ENCODE measurements at regions not wholly inside any gene's neighbourhood (a gene's known extent, or its start where the extent isn't known, plus 50 kb on each side); places are given as distances from the start of the nearest gene placed in this dataset.

- TF ChIP-seq POLR2A (IDR thresholded peaks at IDR 0.05) (no peak), CTCF (IDR thresholded peaks at IDR 0.05 in 4 of 5, conservative IDR thresholded peaks at IDR 0.05 in 1 of 5) (no peak)
Observed at GRCh38 chr5:125037530-125037929, 291.1 kb upstream of the ZNF608 start.

Measured in gastrocnemius medialis (tissue), 4 donors.